ENCODE measurements at regions not wholly inside any gene's neighbourhood (a gene's known extent, or its start where the extent isn't known, plus 50 kb on each side); places are given as distances from the start of the nearest gene placed in this dataset.

- Histone ChIP-seq H3K9me3 (no peaks in the 10 kb centered on the region), H3K27me3 (no peaks in the 10 kb centered on the region), H3K36me3 (ENCODE audit: low read depth, missing control alignments) (no peaks in the 10 kb centered on the region), H3K4me3 (no peak overlapping the region), H3K4me1 (no peaks in the 10 kb centered on the region), H3K27ac (no peak overlapping the region)
- intact Hi-C loops (cut with DNase I; ENCODE audit: low total_unique reads) = no loop called here
- DNase-seq = no peak
- WGBS, 2 donors = 97 to 99% methylated on average over 4 of the region's 4 CpGs
- TF ChIP-seq POLR2A (IDR thresholded peaks at IDR 0.05) = no peak
- no peak for TF ChIP-seq CTCF (IDR thresholded peaks at IDR 0.05)
These were observed 243.9 kb upstream of the TENT5A start for GRCh38 chr6:81996414-81996813.

- 73 to 81% methylated on average over 1 of the region's 1 CpG for WGBS, 2 donors
- no peaks in the 10 kb centered on the region for H3K27me3 ChIP-seq
These were observed 243.2 kb upstream of the TENT5A start for GRCh38 chr6:81995548-81996289.

GRCh38 chr6:81988871-81989270 is 236.4 kb upstream of the TENT5A start:
- DNase-seq = no peak
- H3K9me3 ChIP-seq = no peaks in the 10 kb centered on the region
- WGBS, 2 donors = 95 to 98% methylated on average over 3 of the region's 3 CpGs
- H3K36me3 ChIP-seq (ENCODE audit: low read depth, missing control alignments) = no peaks in the 10 kb centered on the region
- intact Hi-C loops (cut with DNase I; ENCODE audit: low total_unique reads) = no loop called here
- H3K27me3 ChIP-seq = no peaks in the 10 kb centered on the region
- H3K27ac ChIP-seq = no peak overlapping the region
- no peak overlapping the region for H3K4me3 ChIP-seq
- TF ChIP-seq POLR2A (IDR thresholded peaks at IDR 0.05) = no peak
- H3K4me1 ChIP-seq = no peaks in the 10 kb centered on the region

More at GRCh38 chr6:81995548-81996289, 243.2 kb upstream of the TENT5A start:
- intact Hi-C loops (cut with DNase I; ENCODE audit: low total_unique reads) = no loop called here
- TF ChIP-seq POLR2A (IDR thresholded peaks at IDR 0.05) = no peak
- TF ChIP-seq CTCF (IDR thresholded peaks at IDR 0.05) = no peak
- Histone ChIP-seq H3K27ac (no peak overlapping the region), H3K36me3 (ENCODE audit: low read depth, missing control alignments) (no peaks in the 10 kb centered on the region), H3K4me1 (no peaks in the 10 kb centered on the region), H3K9me3 (no peaks in the 10 kb centered on the region), H3K4me3 (no peak overlapping the region)
- no peak for DNase-seq

GRCh38 chr6:81988446-81988845 is 236.0 kb upstream of the TENT5A start:
- TF ChIP-seq CTCF (IDR thresholded peaks at IDR 0.05) (no peak), POLR2A (IDR thresholded peaks at IDR 0.05) (no peak)
- Histone ChIP-seq H3K36me3 (ENCODE audit: low read depth, missing control alignments) (no peaks in the 10 kb centered on the region), H3K4me1 (no peaks in the 10 kb centered on the region), H3K4me3 (no peak overlapping the region), H3K9me3 (no peaks in the 10 kb centered on the region), H3K27me3 (no peaks in the 10 kb centered on the region), H3K27ac (no peak overlapping the region)
- intact Hi-C loops (cut with DNase I; ENCODE audit: low total_unique reads) = no loop called here
- 74 to 82% methylated on average over 1 of the region's 1 CpG for WGBS, 2 donors
- DNase-seq = no peak

GRCh38 chr6:81987293-81987692 is 234.8 kb upstream of the TENT5A start:
- TF ChIP-seq POLR2A (IDR thresholded peaks at IDR 0.05) (no peak), CTCF (IDR thresholded peaks at IDR 0.05) (no peak)
- H3K27me3 ChIP-seq = no peaks in the 10 kb centered on the region
- no peak overlapping the region for H3K4me3 ChIP-seq
- 78 to 92% methylated on average over 3 of the region's 3 CpGs for WGBS, 2 donors
- H3K9me3 ChIP-seq = no peaks in the 10 kb centered on the region
- intact Hi-C loops (cut with DNase I; ENCODE audit: low total_unique reads) = no loop called here
- DNase-seq = no peak
- no peaks in the 10 kb centered on the region for H3K36me3 ChIP-seq (ENCODE audit: low read depth, missing control alignments)
- H3K27ac ChIP-seq = no peak overlapping the region
- no peaks in the 10 kb centered on the region for H3K4me1 ChIP-seq
